Tongue (tissue), 1 donor: ENCODE measurements at regions not wholly inside any gene's neighbourhood (a gene's known extent, or its start where the extent isn't known, plus 50 kb on each side); places are given as distances from the start of the nearest gene placed in this dataset.
A peak's percentile ranks its signal among the peaks of the same experiment; 100 is the strongest.

Experiments used
- DNase-seq: peaks from one replicate; pipeline ENCODE4 v3.0.0-alpha.2; 2015

GRCh38 chr6:168756009-168756634 is 315.1 kb downstream of the SMOC2 start:
- DNase-seq = peak; percentile 6

GRCh38 chr6:168746643-168747042 is 305.7 kb downstream of the SMOC2 start:
- DNase-seq = no peak

- DNase-seq = no peak
Measured at GRCh38 chr6:168746013-168746412, 305.0 kb downstream of the SMOC2 start.

GRCh38 chr6:168744861-168745260 is 303.9 kb downstream of the SMOC2 start:
- DNase-seq = no peak

- DNase-seq = no peak
Measured at GRCh38 chr6:168741942-168742782, 301.2 kb downstream of the SMOC2 start.

- DNase-seq = no peak
Measured at GRCh38 chr6:168741305-168741704, 300.3 kb downstream of the SMOC2 start.

- no peak for DNase-seq
Measured at GRCh38 chr6:168739381-168739780, 298.4 kb downstream of the SMOC2 start.

- no peak for DNase-seq
Measured at GRCh38 chr6:168737481-168737880, 296.5 kb downstream of the SMOC2 start.

- DNase-seq = no peak
Measured at GRCh38 chr6:168737014-168737413, 296.0 kb downstream of the SMOC2 start.

- DNase-seq = no peak
Measured at GRCh38 chr6:168736039-168736438, 295.1 kb downstream of the SMOC2 start.

- no peak for DNase-seq
Measured at GRCh38 chr6:168735268-168735949, 294.4 kb downstream of the SMOC2 start.

- DNase-seq = no peak
Measured at GRCh38 chr6:168734523-168734922, 293.5 kb downstream of the SMOC2 start.

GRCh38 chr6:168732676-168733075 is 291.7 kb downstream of the SMOC2 start:
- DNase-seq = no peak

GRCh38 chr6:168730931-168731716 is 290.1 kb downstream of the SMOC2 start:
- DNase-seq = no peak

GRCh38 chr6:168728056-168728455 is 287.1 kb downstream of the SMOC2 start:
- no peak for DNase-seq

GRCh38 chr6:168726312-168726856 is 285.4 kb downstream of the SMOC2 start:
- no peak for DNase-seq

- no peak for DNase-seq
Measured at GRCh38 chr6:168725802-168726201, 284.8 kb downstream of the SMOC2 start.

GRCh38 chr6:168724669-168725570 is 283.9 kb downstream of the SMOC2 start:
- DNase-seq = no peak

GRCh38 chr6:168724033-168724432 is 283.0 kb downstream of the SMOC2 start:
- no peak for DNase-seq

GRCh38 chr6:168722397-168722796 is 281.4 kb downstream of the SMOC2 start:
- no peak for DNase-seq

GRCh38 chr6:168721571-168721970 is 280.6 kb downstream of the SMOC2 start:
- no peak for DNase-seq
